ENCODE measurements at regions not wholly inside any gene's neighbourhood (a gene's known extent, or its start where the extent isn't known, plus 50 kb on each side); places are given as distances from the start of the nearest gene placed in this dataset.

GRCh38 chr5:106600803-106601202 lies 1069.9 kb downstream of the EFNA5 start:
- in situ Hi-C loops (cut with HindIII; ENCODE audit: low pct_unique_long_range_greater_than_20kb, low sequenced_read_pairs): no loop called here
- DNase-seq (ENCODE audit: low read depth in 1 of 2, low spot score in 1 of 2): no peak
- no peak for TF ChIP-seq JUND (IDR thresholded peaks at IDR 0.05; ENCODE audit: low read depth)

GRCh38 chr5:106595864-106596263 lies 1074.9 kb downstream of the EFNA5 start:
- DNase-seq (ENCODE audit: low read depth in 1 of 2, low spot score in 1 of 2): no peak
- in situ Hi-C loops (cut with HindIII; ENCODE audit: low pct_unique_long_range_greater_than_20kb, low sequenced_read_pairs): no loop called here
- no peak for TF ChIP-seq JUND (IDR thresholded peaks at IDR 0.05; ENCODE audit: low read depth)

- no peak for TF ChIP-seq JUND (IDR thresholded peaks at IDR 0.05; ENCODE audit: low read depth)
- DNase-seq (ENCODE audit: low read depth in 1 of 2, low spot score in 1 of 2): no peak
- in situ Hi-C loops (cut with HindIII; ENCODE audit: low pct_unique_long_range_greater_than_20kb, low sequenced_read_pairs): no loop called here
These were observed 1086.5 kb downstream of the EFNA5 start for GRCh38 chr5:106584268-106584667.

- TF ChIP-seq JUND (IDR thresholded peaks at IDR 0.05; ENCODE audit: low read depth): no peak
- in situ Hi-C loops (cut with HindIII; ENCODE audit: low pct_unique_long_range_greater_than_20kb, low sequenced_read_pairs): no loop called here
- DNase-seq (ENCODE audit: low read depth in 1 of 2, low spot score in 1 of 2): no peak
These were observed 1092.0 kb downstream of the EFNA5 start for GRCh38 chr5:106578736-106579135.

GRCh38 chr5:106574820-106575219 lies 1095.9 kb downstream of the EFNA5 start:
- DNase-seq (ENCODE audit: low read depth in 1 of 2, low spot score in 1 of 2): no peak
- in situ Hi-C loops (cut with HindIII; ENCODE audit: low pct_unique_long_range_greater_than_20kb, low sequenced_read_pairs): no loop called here
- TF ChIP-seq JUND (IDR thresholded peaks at IDR 0.05; ENCODE audit: low read depth): no peak

GRCh38 chr5:106566031-106566430 lies 1104.7 kb downstream of the EFNA5 start:
- no peak for TF ChIP-seq JUND (IDR thresholded peaks at IDR 0.05; ENCODE audit: low read depth)
- in situ Hi-C loops (cut with HindIII; ENCODE audit: low pct_unique_long_range_greater_than_20kb, low sequenced_read_pairs): no loop called here
- no peak for DNase-seq (ENCODE audit: low read depth in 1 of 2, low spot score in 1 of 2)

GRCh38 chr5:106545325-106545724 lies 1125.4 kb downstream of the EFNA5 start:
- no peak for TF ChIP-seq JUND (IDR thresholded peaks at IDR 0.05; ENCODE audit: low read depth)
- DNase-seq (ENCODE audit: low read depth in 1 of 2, low spot score in 1 of 2): no peak
- in situ Hi-C loops (cut with HindIII; ENCODE audit: low pct_unique_long_range_greater_than_20kb, low sequenced_read_pairs): no loop called here

- DNase-seq (ENCODE audit: low read depth in 1 of 2, low spot score in 1 of 2): no peak
- in situ Hi-C loops (cut with HindIII; ENCODE audit: low pct_unique_long_range_greater_than_20kb, low sequenced_read_pairs): no loop called here
- no peak for TF ChIP-seq JUND (IDR thresholded peaks at IDR 0.05; ENCODE audit: low read depth)
These were observed 1127.4 kb downstream of the EFNA5 start for GRCh38 chr5:106543330-106543729.

- in situ Hi-C loops (cut with HindIII; ENCODE audit: low pct_unique_long_range_greater_than_20kb, low sequenced_read_pairs): no loop called here
- DNase-seq (ENCODE audit: low read depth in 1 of 2, low spot score in 1 of 2): no peak
- no peak for TF ChIP-seq JUND (IDR thresholded peaks at IDR 0.05; ENCODE audit: low read depth)
These were observed 1140.6 kb downstream of the EFNA5 start for GRCh38 chr5:106530150-106530549.

GRCh38 chr5:106525438-106525837 lies 1145.3 kb downstream of the EFNA5 start:
- TF ChIP-seq JUND (IDR thresholded peaks at IDR 0.05; ENCODE audit: low read depth): no peak
- in situ Hi-C loops (cut with HindIII; ENCODE audit: low pct_unique_long_range_greater_than_20kb, low sequenced_read_pairs): no loop called here
- no peak for DNase-seq (ENCODE audit: low read depth in 1 of 2, low spot score in 1 of 2)

- DNase-seq (ENCODE audit: low read depth in 1 of 2, low spot score in 1 of 2): no peak
- in situ Hi-C loops (cut with HindIII; ENCODE audit: low pct_unique_long_range_greater_than_20kb, low sequenced_read_pairs): no loop called here
- no peak for TF ChIP-seq JUND (IDR thresholded peaks at IDR 0.05; ENCODE audit: low read depth)
These were observed 1146.9 kb downstream of the EFNA5 start for GRCh38 chr5:106523852-106524251.

GRCh38 chr5:106522296-106522695 lies 1148.4 kb downstream of the EFNA5 start:
- no peak for TF ChIP-seq JUND (IDR thresholded peaks at IDR 0.05; ENCODE audit: low read depth)
- no peak for DNase-seq (ENCODE audit: low read depth in 1 of 2, low spot score in 1 of 2)
- in situ Hi-C loops (cut with HindIII; ENCODE audit: low pct_unique_long_range_greater_than_20kb, low sequenced_read_pairs): no loop called here

GRCh38 chr5:106521701-106522100 lies 1149.0 kb downstream of the EFNA5 start:
- TF ChIP-seq JUND (IDR thresholded peaks at IDR 0.05; ENCODE audit: low read depth): no peak
- in situ Hi-C loops (cut with HindIII; ENCODE audit: low pct_unique_long_range_greater_than_20kb, low sequenced_read_pairs): no loop called here
- no peak for DNase-seq (ENCODE audit: low read depth in 1 of 2, low spot score in 1 of 2)

- no peak for TF ChIP-seq JUND (IDR thresholded peaks at IDR 0.05; ENCODE audit: low read depth)
These were observed 1160.4 kb downstream of the EFNA5 start for GRCh38 chr5:106510321-106510720.

More at GRCh38 chr5:106510321-106510720, 1160.4 kb downstream of the EFNA5 start:
- no peak for DNase-seq (ENCODE audit: low read depth in 1 of 2, low spot score in 1 of 2)
- in situ Hi-C loops (cut with HindIII; ENCODE audit: low pct_unique_long_range_greater_than_20kb, low sequenced_read_pairs): no loop called here
